H1 (cell line): ENCODE measurements at regions not wholly inside any gene's neighbourhood (a gene's known extent, or its start where the extent isn't known, plus 50 kb on each side); places are given as distances from the start of the nearest gene placed in this dataset.

Source experiments
- CTCF ChIA-PET: fragments of 300-600 bp; sonication (Branson Sonifier 250); formaldehyde crosslinking; loops from one replicate; lab custom pipeline; 2021; ENCODE audit not compliant: partially characterized antibody; lab: Charles Lee
- POLR2A ChIA-PET: fragments of 300-600 bp; sonication (Branson Sonifier 250); formaldehyde crosslinking; loops from one replicate; lab custom pipeline; 2021; ENCODE audit warnings: inconsistent platforms; ENCODE audit not compliant: partially characterized antibody; lab: Charles Lee
- DNase-seq, 2 experiments: peaks; one replicate each; pipeline versions ENCODE4 v3.0.0 to v3.0.0-alpha.2; 2010 to 2022; ENCODE audit warnings: low spot score in 2 of 2, low read depth in 1 of 2, mixed read lengths in 1 of 2
- FAIRE-seq: peaks from 2 replicates; lab custom pipeline; 2011; peaks lifted over from hg19 to GRCh38; lab: Jason Lieb, UNC
- H2AFZ ChIP-seq: 2 replicates; pipeline ENCODE4 v1.8.1; 2012; ENCODE audit warnings: low read length, inconsistent platforms
- H2AK5ac ChIP-seq: 2 replicates; pipeline ENCODE4 v1.6.1; 2013; ENCODE audit warnings: low read depth, low read length
- H2BK120ac ChIP-seq: replicated peaks from 2 replicates; pipeline ENCODE3; 2013; ENCODE audit warnings: low read depth, low read length, inconsistent platforms
- H2BK12ac ChIP-seq: 2 replicates; pipeline ENCODE4 v1.6.1; 2013; ENCODE audit warnings: low read depth, low read length
- H2BK15ac ChIP-seq: 2 replicates; pipeline ENCODE4 v1.6.1; 2013; ENCODE audit warnings: low read length
- H2BK20ac ChIP-seq: 2 replicates; pipeline ENCODE4 v1.6.1; 2013; ENCODE audit warnings: low read length
- H2BK5ac ChIP-seq: 2 replicates; pipeline ENCODE4 v1.6.1; 2013; ENCODE audit warnings: low read depth, low read length
- H3K14ac ChIP-seq: 2 replicates; pipeline ENCODE4 v1.6.1; 2013; ENCODE audit warnings: inconsistent platforms; ENCODE audit not compliant: insufficient read length
- H3K18ac ChIP-seq: 2 replicates; pipeline ENCODE4 v1.6.1; 2013; ENCODE audit warnings: low read length; ENCODE audit errors: extremely low read depth
- H3K23ac ChIP-seq: 2 replicates; pipeline ENCODE4 v1.6.1; 2013; ENCODE audit warnings: inconsistent platforms; ENCODE audit not compliant: insufficient read length
- H3K23me2 ChIP-seq: 2 replicates; pipeline ENCODE4 v1.6.1; 2013; ENCODE audit warnings: low read depth, low read length
- H3K27ac ChIP-seq: 2 replicates; pipeline ENCODE4 v1.6.1; 2011; ENCODE audit warnings: low read depth, low read length, inconsistent platforms
- H3K27me3 ChIP-seq, 4 experiments: replicated peaks in 1 of 4; 1 replicate in 1 of 4; 2 replicates in 3 of 4; pipeline versions ENCODE4 v1.6.1 to v1.8.1; 2011 to 2013; ENCODE audit warnings: low read length in 3 of 4, mild to moderate bottlenecking in 3 of 4, inconsistent platforms in 2 of 4, mixed read lengths in 2 of 4, moderate library complexity in 1 of 4; ENCODE audit not compliant: control insufficient read depth in 3 of 4, insufficient read depth in 3 of 4; ENCODE audit errors: extremely low read depth in 1 of 4
- H3K36me3 ChIP-seq, 4 experiments: 2 replicates each; pipeline versions ENCODE4 v1.6.1 to v1.8.1; 2011 to 2013; ENCODE audit warnings: mild to moderate bottlenecking in 4 of 4, low read length in 3 of 4, moderate library complexity in 2 of 4, control low read depth in 1 of 4, inconsistent platforms in 1 of 4; ENCODE audit not compliant: insufficient read depth in 4 of 4, control insufficient read depth in 2 of 4
- H3K4ac ChIP-seq: replicated peaks from 2 replicates; pipeline ENCODE3; 2013; ENCODE audit warnings: low read length, low read depth, mixed read lengths, inconsistent platforms; ENCODE audit not compliant: insufficient read length
- H3K4me1 ChIP-seq, 4 experiments: replicated peaks in 1 of 4; 1 replicate in 1 of 4; 2 replicates in 3 of 4; pipeline versions ENCODE4 v1.6.1 to v1.8.1; 2011 to 2013; ENCODE audit warnings: low read length in 3 of 4, inconsistent platforms in 2 of 4, mixed read lengths in 1 of 4; ENCODE audit not compliant: insufficient read depth in 4 of 4, control insufficient read depth in 3 of 4
- H3K4me2 ChIP-seq, 2 experiments: 2 replicates each; pipeline versions ENCODE4 v1.6.1 to v1.8.1; 2011 to 2013; ENCODE audit warnings: low read depth in 2 of 2, low read length in 2 of 2, control low read depth in 1 of 2, inconsistent platforms in 1 of 2, mild to moderate bottlenecking in 1 of 2; ENCODE audit not compliant: insufficient read depth in 1 of 2
- H3K4me3 ChIP-seq, 4 experiments: fragments of 200-600, 300-600 bp in 1 of 4; sonication (generic), shearing (Covaris generic), sonication (Bioruptor Twin) in 1 of 4; 2 replicates each; pipeline versions ENCODE4 v1.5.1 to v1.8.1; 2011 to 2016; ENCODE audit warnings: low read length in 4 of 4, low read depth in 3 of 4, control low read depth in 2 of 4, inconsistent platforms in 2 of 4, mild to moderate bottlenecking in 2 of 4, mixed read lengths in 1 of 4, moderate library complexity in 1 of 4; ENCODE audit not compliant: insufficient read depth in 2 of 4; ENCODE audit errors: extremely low read depth in 1 of 4
- H3K56ac ChIP-seq: replicated peaks from 2 replicates; pipeline ENCODE3; 2013; ENCODE audit warnings: low read depth, mild to moderate bottlenecking, mixed read lengths, low read length, inconsistent platforms; ENCODE audit not compliant: insufficient read length
- H3K79me1 ChIP-seq: 2 replicates; pipeline ENCODE4 v1.6.1; 2013; ENCODE audit warnings: low read depth, low read length, control low read depth
- H3K79me2 ChIP-seq, 2 experiments: 2 replicates each; pipeline versions ENCODE4 v1.6.1 to v1.8.1; 2012 to 2013; ENCODE audit warnings: low read length in 2 of 2, mild to moderate bottlenecking in 2 of 2, inconsistent platforms in 1 of 2; ENCODE audit not compliant: insufficient read depth in 2 of 2, control insufficient read depth in 1 of 2
- H3K9ac ChIP-seq, 4 experiments: replicated peaks in 1 of 4; 1 replicate in 1 of 4; 2 replicates in 3 of 4; pipeline versions ENCODE4 v1.6.1 to v1.8.1; 2011 to 2013; ENCODE audit warnings: low read depth in 3 of 4, low read length in 3 of 4, control low read depth in 2 of 4, mild to moderate bottlenecking in 2 of 4, moderate library complexity in 2 of 4, inconsistent platforms in 1 of 4; ENCODE audit errors: extremely low read depth in 1 of 4
- H3K9me3 ChIP-seq, 2 experiments: 2 replicates each; pipeline versions ENCODE4 v1.6.1 to v1.8.1; 2012 to 2013; ENCODE audit warnings: mild to moderate bottlenecking in 2 of 2, moderate library complexity in 2 of 2, control low read depth in 1 of 2, inconsistent platforms in 1 of 2, low read depth in 1 of 2, low read length in 1 of 2, mixed read lengths in 1 of 2; ENCODE audit not compliant: insufficient read depth in 2 of 2
- H4K20me1 ChIP-seq, 2 experiments: replicated peaks in 1 of 2; 2 replicates each; pipeline versions ENCODE3 to v1.8.1; 2011 to 2013; ENCODE audit warnings: inconsistent platforms in 2 of 2, low read length in 2 of 2, mild to moderate bottlenecking in 1 of 2; ENCODE audit not compliant: insufficient read depth in 2 of 2, control insufficient read depth in 1 of 2
- H4K5ac ChIP-seq: 2 replicates; pipeline ENCODE4 v1.6.1; 2013; ENCODE audit warnings: low read length, low read depth, mixed read lengths, inconsistent platforms; ENCODE audit not compliant: insufficient read length
- H4K8ac ChIP-seq: 2 replicates; pipeline ENCODE4 v1.8.0; 2013; ENCODE audit warnings: mild to moderate bottlenecking, moderate library complexity, low read length, inconsistent platforms; ENCODE audit not compliant: insufficient read depth; ENCODE audit errors: extremely low read depth
- H4K91ac ChIP-seq: replicated peaks from 2 replicates; pipeline ENCODE3; 2013; ENCODE audit warnings: low read length, mixed read lengths, inconsistent platforms; ENCODE audit not compliant: insufficient read length
- BACH1 ChIP-seq: IDR thresholded peaks from 2 replicates; pipeline ENCODE4 v1.6.1; 2012; ENCODE audit warnings: low read length, improper control_type of control experiment
- BCL11A ChIP-seq, 2 experiments: IDR thresholded peaks; one replicate each; pipeline ENCODE4 v1.6.1; 2011; ENCODE audit warnings: low read depth in 2 of 2, low read length in 2 of 2, mild to moderate bottlenecking in 2 of 2
- KDM4A ChIP-seq: IDR thresholded peaks from one replicate; pipeline ENCODE4 v1.7.1; 2012; ENCODE audit warnings: low read depth, mild to moderate bottlenecking, moderate library complexity, low read length, inconsistent platforms; ENCODE audit not compliant: severe bottlenecking
- NANOG ChIP-seq: IDR thresholded peaks from 2 replicates; pipeline ENCODE4 v1.6.1; 2011; ENCODE audit warnings: low read length, low read depth, mild to moderate bottlenecking, inconsistent platforms; ENCODE audit not compliant: insufficient read depth, poor library complexity, severe bottlenecking
- RNF2 ChIP-seq: fragments of 200-900, 300-1000 bp; sonication (generic); IDR thresholded peaks from 2 replicates; pipeline ENCODE4 v1.7.1; 2016; ENCODE audit warnings: borderline replicate concordance, low read depth, mild to moderate bottlenecking, antibody characterized with exemption, low read length; ENCODE audit not compliant: poor library complexity, severe bottlenecking; ENCODE audit errors: missing control alignments
- SIN3A ChIP-seq, 2 experiments: IDR thresholded peaks in 1 of 2; conservative IDR thresholded peaks in 1 of 2; 2 replicates each; pipeline ENCODE4 v1.6.1; 2011 to 2012; ENCODE audit warnings: low read length in 2 of 2, improper control_type of control experiment in 1 of 2, low read depth in 1 of 2, mild to moderate bottlenecking in 1 of 2
- SRF ChIP-seq: IDR thresholded peaks from 2 replicates; pipeline ENCODE4 v1.6.1; 2011; ENCODE audit warnings: mild to moderate bottlenecking, low read depth, low read length, moderate library complexity
- TAF1 ChIP-seq: IDR thresholded peaks from 2 replicates; pipeline ENCODE4 v1.6.1; 2011; ENCODE audit warnings: mild to moderate bottlenecking, low read depth, low read length
- TCF12 ChIP-seq: IDR thresholded peaks from 2 replicates; pipeline ENCODE4 v1.6.1; 2011; ENCODE audit warnings: low read depth, mild to moderate bottlenecking, low read length
- TEAD4 ChIP-seq: IDR thresholded peaks from 2 replicates; pipeline ENCODE4 v1.6.1; 2012; ENCODE audit warnings: low read depth, low read length, inconsistent platforms, mixed read lengths
- TF ChIP-seq, protein P1 (sequence below): IDR thresholded peaks from 2 replicates; pipeline ENCODE4 v1.6.1; 2011; ENCODE audit warnings: low read depth, mild to moderate bottlenecking, low read length; ENCODE audit not compliant: insufficient read depth

DNA sequence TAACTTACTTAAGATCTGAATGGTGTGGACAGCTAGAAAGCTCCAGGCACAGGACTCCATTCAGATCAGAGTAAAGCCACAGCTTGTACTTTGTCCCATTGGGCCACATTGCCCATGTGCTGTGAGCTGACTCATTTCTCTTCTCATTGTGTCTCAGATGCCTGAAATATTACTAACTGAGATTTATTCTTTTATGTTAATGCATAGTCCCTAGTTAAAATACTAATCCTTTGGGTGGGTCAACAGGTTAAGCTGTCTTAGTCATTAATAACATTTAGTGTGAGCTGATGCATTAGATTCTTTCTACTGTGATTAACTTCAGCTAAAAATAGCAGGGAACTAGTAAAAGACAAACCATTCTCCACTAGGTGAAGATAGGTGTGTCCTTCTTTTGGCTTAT lies 104.7 kb upstream of the ARMC3 start:
- Histone ChIP-seq H2AK5ac (no peak overlapping the region), H3K23ac (no peak overlapping the region), H2BK15ac (no peak overlapping the region), H2BK12ac (no peak overlapping the region), H2BK20ac (no peak overlapping the region), H4K91ac (no peak overlapping the region), H3K4me3 (no peak overlapping the region), H3K4me2 (no peak overlapping the region), H3K79me2 (no peaks in the 10 kb centered on the region), H2BK120ac (no peak overlapping the region), H3K9me3 (peaks cover 3 to 4% of the 10 kb centered on the region in 2 experiments; a peak in 2 of 4 replicates), H3K14ac (no peak overlapping the region), H3K27ac (no peak overlapping the region), H3K27me3 (no peaks in the 10 kb centered on the region), H2BK5ac (no peak overlapping the region), H3K18ac (no peak overlapping the region), H3K9ac (no peak overlapping the region), H3K4ac (no peak overlapping the region), H3K23me2 (no peaks in the 10 kb centered on the region), H3K4me1 (no peaks in the 10 kb centered on the region), H4K8ac (no peak overlapping the region), H3K36me3 (no peaks in the 10 kb centered on the region), H3K56ac (no peak overlapping the region), H3K79me1 (no peaks in the 10 kb centered on the region), H4K5ac (no peak overlapping the region), H2AFZ (no peak overlapping the region), H4K20me1 (no peaks in the 10 kb centered on the region)
- FAIRE-seq (no peak), DNase-seq (no peak)
- ChIA-PET POLR2A (no interaction called here), CTCF (no interaction called here)
- TF ChIP-seq RNF2 (no peak), TCF12 (no peak), SIN3A (conservative IDR thresholded peaks at IDR 0.05 in 1 of 2, IDR thresholded peaks at IDR 0.05 in 1 of 2; ENCODE audit: low read depth in 1 of 2, low read length in 2 of 2) (no peak), NANOG (no peak), TEAD4 (no peak), KDM4A (no peak), TAF1 (no peak), SRF (no peak), BCL11A (IDR thresholded peaks at IDR 0.05; ENCODE audit: low read depth in 2 of 2, low read length in 2 of 2) (no peak), BACH1 (no peak)
- TF ChIP-seq, protein P1, sequence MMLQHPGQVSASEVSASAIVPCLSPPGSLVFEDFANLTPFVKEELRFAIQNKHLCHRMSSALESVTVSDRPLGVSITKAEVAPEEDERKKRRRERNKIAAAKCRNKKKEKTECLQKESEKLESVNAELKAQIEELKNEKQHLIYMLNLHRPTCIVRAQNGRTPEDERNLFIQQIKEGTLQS: no peak
